NT2/D1 (cell line): ENCODE measurements at regions not wholly inside any gene's neighbourhood (a gene's known extent, or its start where the extent isn't known, plus 50 kb on each side); places are given as distances from the start of the nearest gene placed in this dataset.

Source experiments
- SUZ12 ChIP-seq: IDR thresholded peaks from 2 replicates; pipeline ENCODE4 v1.6.1; 2011; ENCODE audit not compliant: insufficient read length, insufficient read depth; ENCODE audit errors: extremely low read depth
- YY1 ChIP-seq: IDR thresholded peaks from 2 replicates; pipeline ENCODE4 v1.6.1; 2011; ENCODE audit not compliant: insufficient read length, insufficient read depth
- ZNF274 ChIP-seq: IDR thresholded peaks from 2 replicates; pipeline ENCODE4 v1.6.1; 2011; ENCODE audit warnings: mild to moderate bottlenecking, low read depth, low read length

DNA sequence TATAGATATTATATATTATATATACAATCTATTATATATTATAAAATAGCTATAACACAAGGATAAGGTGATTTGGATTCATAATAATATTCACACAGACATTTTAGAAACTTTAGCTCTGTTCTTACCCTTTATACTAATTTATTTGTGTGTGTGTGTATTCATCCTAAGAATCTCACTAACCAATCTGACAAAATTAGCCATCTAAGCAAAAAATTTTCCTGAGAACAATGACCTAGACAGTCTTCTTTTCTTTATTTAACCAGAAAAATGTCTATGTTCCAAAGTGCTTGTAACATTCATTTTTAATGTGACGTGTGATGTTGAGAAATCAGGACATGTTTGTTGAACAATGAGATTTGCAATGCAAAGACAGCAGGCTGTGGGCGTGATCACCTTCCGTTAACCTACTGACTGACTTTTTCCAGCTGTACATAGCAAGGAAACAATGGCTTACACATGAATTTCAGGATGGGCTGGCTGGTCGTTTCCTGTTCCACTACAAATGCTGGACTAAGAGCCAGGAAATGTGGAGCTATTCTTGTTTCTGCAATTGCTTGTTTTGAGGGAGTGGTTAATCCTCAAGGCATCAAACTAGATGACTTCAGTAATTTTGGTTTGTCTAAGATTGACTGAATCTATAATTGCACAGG, 634.6 kb upstream of the ARGLU1 start:
- no peak for TF ChIP-seq YY1
- TF ChIP-seq SUZ12, result no peak
- TF ChIP-seq ZNF274, result no peak
